ENCODE measurements at regions not wholly inside any gene's neighbourhood (a gene's known extent, or its start where the extent isn't known, plus 50 kb on each side); places are given as distances from the start of the nearest gene placed in this dataset.
"Not testable (repeated sequence)": the region's sequence is repeated elsewhere in the genome, so short reads cannot be mapped to it uniquely, and the experiment has no call there.

GRCh38 chr4:36590343-36590742, 308.9 kb downstream of the DTHD1 start:
- DNase-seq = no peak

- DNase-seq = no peak
Observed at GRCh38 chr4:36601864-36602495, 320.6 kb downstream of the DTHD1 start.

GRCh38 chr4:36609661-36610060, 328.2 kb downstream of the DTHD1 start:
- DNase-seq = no peak

- DNase-seq = no peak
Observed at GRCh38 chr4:36610628-36611027, 329.2 kb downstream of the DTHD1 start.

GRCh38 chr4:36613142-36613541, 331.7 kb downstream of the DTHD1 start:
- DNase-seq = not testable (repeated sequence)

- DNase-seq = no peak
Observed at GRCh38 chr4:36614011-36614410, 332.6 kb downstream of the DTHD1 start.

- DNase-seq = no peak
Observed at GRCh38 chr4:36618102-36618501, 336.7 kb downstream of the DTHD1 start.

GRCh38 chr4:36624030-36624429, 342.6 kb downstream of the DTHD1 start:
- no peak for DNase-seq

GRCh38 chr4:36638273-36638811, 356.9 kb downstream of the DTHD1 start:
- no peak for DNase-seq

- no peak for DNase-seq
Observed at GRCh38 chr4:36640876-36641275, 359.5 kb downstream of the DTHD1 start.

GRCh38 chr4:36651253-36651652, 369.8 kb downstream of the DTHD1 start:
- DNase-seq = no peak

- DNase-seq = peak in 1 of 58 donors; percentile 6
Observed at GRCh38 chr4:36652857-36653256, 371.4 kb downstream of the DTHD1 start.

- no peak for DNase-seq
Observed at GRCh38 chr4:36665985-36666527, 384.6 kb downstream of the DTHD1 start.

GRCh38 chr4:36675436-36675835, 394.0 kb downstream of the DTHD1 start:
- no peak for DNase-seq

GRCh38 chr4:36676139-36677050, 395.0 kb downstream of the DTHD1 start:
- DNase-seq = peak in 16 of 58 donors; percentile 0 to 55 (median 3)

- peak in 2 of 58 donors; percentile 23 to 42 for DNase-seq
Observed at GRCh38 chr4:36677112-36677511, 395.7 kb downstream of the DTHD1 start.

GRCh38 chr4:36677874-36678273, 396.5 kb downstream of the DTHD1 start:
- no peak for DNase-seq

- no peak for DNase-seq
Observed at GRCh38 chr4:36687681-36688080, 406.3 kb downstream of the DTHD1 start.

- peak in 1 of 58 donors; percentile 5 for DNase-seq
Observed at GRCh38 chr4:36692586-36692985, 411.2 kb downstream of the DTHD1 start.

GRCh38 chr4:36702245-36702644, 420.8 kb downstream of the DTHD1 start:
- no peak for DNase-seq

GRCh38 chr4:36704289-36704688, 422.9 kb downstream of the DTHD1 start:
- DNase-seq = no peak

- DNase-seq = no peak
Observed at GRCh38 chr4:36709991-36710390, 428.6 kb downstream of the DTHD1 start.

Data from anterior cingulate cortex (tissue), 58 donors.